ENCODE measurements at regions not wholly inside any gene's neighbourhood (a gene's known extent, or its start where the extent isn't known, plus 50 kb on each side); places are given as distances from the start of the nearest gene placed in this dataset.
"Not testable (repeated sequence)": the region's sequence is repeated elsewhere in the genome, so short reads cannot be mapped to it uniquely, and the experiment has no call there.

GRCh38 chr17:71024969-71025368, 855.6 kb downstream of the KCNJ2 start:
- FAIRE-seq (no peak), DNase-seq (ENCODE audit: low spot score in 2 of 2) (no peak)

GRCh38 chr17:71029246-71029645, 859.9 kb downstream of the KCNJ2 start:
- DNase-seq (ENCODE audit: low spot score in 2 of 2): no peak
- FAIRE-seq: no peak

DNA sequence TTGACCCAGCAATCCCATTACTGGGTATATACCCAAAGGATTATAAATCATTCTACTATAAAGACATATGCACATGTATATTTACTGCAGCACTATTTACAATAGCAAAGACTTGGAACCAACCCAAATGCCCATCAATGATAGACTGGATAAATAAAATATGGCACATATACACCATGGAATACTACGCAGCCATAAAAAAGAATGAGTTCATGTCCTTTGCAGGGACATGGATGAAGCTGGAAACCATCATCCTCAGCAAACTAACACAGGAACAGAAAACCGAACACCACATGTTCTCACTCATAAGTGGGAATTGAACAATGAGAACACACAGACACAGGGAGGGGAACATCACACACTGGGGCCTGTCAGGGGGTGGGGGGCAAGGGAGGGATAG, 862.0 kb downstream of the KCNJ2 start:
- FAIRE-seq: not testable (repeated sequence)

GRCh38 chr17:71032746-71033273, 863.5 kb downstream of the KCNJ2 start:
- FAIRE-seq: no peak
- no peak for DNase-seq (ENCODE audit: low spot score in 2 of 2)

More for the DNA sequence above, 862.0 kb downstream of the KCNJ2 start:
- DNase-seq (ENCODE audit: low spot score in 2 of 2): not testable (repeated sequence)

DNA sequence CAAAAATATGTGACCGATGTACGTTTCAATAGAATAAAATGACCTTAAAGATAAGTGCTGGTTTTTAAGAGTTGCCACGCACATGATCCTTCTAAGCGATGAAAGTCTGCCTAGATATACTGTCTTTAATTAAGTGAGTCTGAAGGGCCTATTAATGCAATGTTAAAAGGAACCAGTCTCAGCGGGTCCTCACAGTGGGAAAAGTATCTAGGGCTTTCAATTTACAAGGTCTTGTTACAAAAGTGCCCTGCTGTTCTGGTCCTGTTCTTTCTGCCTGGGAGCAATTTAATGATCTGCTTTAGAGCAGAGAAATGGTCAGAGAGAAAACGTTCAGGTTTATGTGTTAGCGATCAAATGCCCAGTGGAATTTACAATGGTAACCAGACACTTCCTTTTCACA, 864.0 kb downstream of the KCNJ2 start:
- DNase-seq (ENCODE audit: low spot score in 2 of 2): no peak
- no peak for FAIRE-seq

DNA sequence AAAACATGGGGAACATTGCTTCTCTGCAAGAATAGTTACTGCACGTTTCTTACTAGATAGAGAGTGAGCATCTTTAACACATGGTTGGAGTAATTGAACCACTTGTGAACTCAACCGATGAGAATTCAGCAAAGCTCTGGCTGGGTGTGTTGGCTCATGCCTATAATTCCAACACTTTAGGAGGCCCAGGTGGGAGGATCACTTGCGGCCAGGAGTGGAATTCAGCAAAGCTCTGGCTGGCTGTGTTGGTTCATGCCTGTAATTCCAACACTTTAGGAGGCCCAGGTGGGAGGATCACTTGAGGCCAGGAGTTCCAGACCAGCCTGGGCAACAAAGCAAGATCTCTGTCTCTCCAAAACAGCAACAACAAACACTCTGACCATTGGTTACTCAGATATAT, 865.9 kb downstream of the KCNJ2 start:
- DNase-seq (ENCODE audit: low spot score in 2 of 2) (no peak), FAIRE-seq (no peak)

GRCh38 chr17:71037386-71037785, 868.1 kb downstream of the KCNJ2 start:
- DNase-seq (ENCODE audit: low spot score in 2 of 2): no peak
- no peak for FAIRE-seq

- FAIRE-seq: no peak
- DNase-seq (ENCODE audit: low spot score in 2 of 2): no peak
Measured at GRCh38 chr17:71039391-71039790, 870.1 kb downstream of the KCNJ2 start.

- DNase-seq (ENCODE audit: low spot score in 2 of 2): no peak
- no peak for FAIRE-seq
Measured at GRCh38 chr17:71052971-71053370, 883.6 kb downstream of the KCNJ2 start.

DNA sequence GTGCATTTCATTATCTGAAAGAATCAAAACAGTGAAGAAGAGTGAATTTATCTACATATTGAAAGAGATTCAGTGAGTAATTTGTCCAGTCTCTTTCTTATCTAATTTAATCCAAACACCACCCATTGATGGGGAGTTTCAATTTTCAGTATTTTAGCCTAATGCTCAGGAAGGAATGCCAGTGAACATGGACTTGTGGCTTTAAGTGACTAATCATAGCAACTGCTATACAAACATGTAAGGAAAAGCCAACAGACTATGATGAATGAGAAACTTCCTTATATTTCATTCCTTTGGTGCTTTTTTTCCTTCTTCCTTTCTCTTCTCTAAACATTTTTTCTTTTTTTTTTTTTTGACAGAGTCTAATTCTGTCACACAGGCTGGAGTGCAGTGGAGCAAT, 885.8 kb downstream of the KCNJ2 start:
- no peak for FAIRE-seq

GRCh38 chr17:71057448-71057847, 888.1 kb downstream of the KCNJ2 start:
- FAIRE-seq (no peak), DNase-seq (ENCODE audit: low spot score in 2 of 2) (no peak)

More for the DNA sequence above, 885.8 kb downstream of the KCNJ2 start:
- no peak for DNase-seq (ENCODE audit: low spot score in 2 of 2)

GRCh38 chr17:71057938-71058337, 888.6 kb downstream of the KCNJ2 start:
- FAIRE-seq (no peak), DNase-seq (ENCODE audit: low spot score in 2 of 2) (no peak)

DNA sequence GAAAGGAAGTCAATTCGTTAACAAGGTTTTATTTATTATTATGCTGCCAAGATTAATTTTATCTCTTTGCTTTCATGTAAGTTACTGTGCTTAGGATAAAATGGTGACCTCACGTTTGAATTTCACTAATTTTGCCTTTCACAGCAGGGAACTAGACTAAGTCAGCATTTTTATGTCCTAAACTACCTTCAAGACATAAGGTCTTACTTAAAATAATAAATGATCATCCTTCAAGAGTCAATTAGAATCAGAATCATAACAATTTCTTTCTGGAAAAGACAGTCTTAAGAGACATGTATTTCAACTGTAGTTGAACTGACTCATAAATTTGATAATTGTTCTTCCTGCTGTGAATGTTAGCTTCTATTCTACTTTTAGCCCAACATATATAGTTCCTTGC, 893.8 kb downstream of the KCNJ2 start:
- no peak for FAIRE-seq

GRCh38 chr17:71063559-71063958, 894.2 kb downstream of the KCNJ2 start:
- no peak for FAIRE-seq
- DNase-seq (ENCODE audit: low spot score in 2 of 2): no peak

More for the DNA sequence above, 893.8 kb downstream of the KCNJ2 start:
- no peak for DNase-seq (ENCODE audit: low spot score in 2 of 2)

DNA sequence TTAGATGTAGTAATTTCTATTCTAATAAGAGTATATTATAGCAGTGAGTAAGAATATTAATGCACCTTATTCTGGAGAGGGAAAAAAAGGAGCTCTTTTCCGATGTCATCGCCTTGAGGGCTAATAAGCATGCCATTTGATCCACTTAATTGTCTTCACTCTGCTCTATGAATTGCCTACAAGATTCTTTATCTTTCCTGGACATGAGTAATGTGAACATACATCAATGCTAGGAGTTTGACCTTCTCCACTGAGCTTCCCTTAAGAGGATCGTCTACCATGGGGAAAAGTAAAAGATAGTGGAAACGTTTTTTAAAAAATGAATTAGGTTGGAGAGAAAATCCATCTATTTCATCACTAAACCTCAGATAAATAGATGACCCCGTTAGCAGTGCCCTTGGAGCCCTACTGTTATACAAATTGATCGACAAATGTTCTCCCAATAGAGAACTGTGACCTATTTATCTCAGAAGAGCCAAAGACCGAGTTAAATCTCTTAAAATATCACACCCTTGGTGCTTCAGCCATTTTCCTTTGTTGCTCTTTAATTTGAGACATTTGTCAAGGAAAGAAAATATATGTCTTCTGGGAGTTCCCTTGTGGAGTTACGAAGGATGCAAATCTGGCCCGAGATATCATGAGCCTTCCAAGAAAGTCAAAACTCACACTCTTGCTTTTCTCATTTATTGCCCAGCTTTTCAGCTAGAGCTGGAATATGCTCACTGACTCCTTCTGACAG, 898.5 kb downstream of the KCNJ2 start:
- no peak for DNase-seq (ENCODE audit: low spot score in 2 of 2)
- no peak for FAIRE-seq

DNA sequence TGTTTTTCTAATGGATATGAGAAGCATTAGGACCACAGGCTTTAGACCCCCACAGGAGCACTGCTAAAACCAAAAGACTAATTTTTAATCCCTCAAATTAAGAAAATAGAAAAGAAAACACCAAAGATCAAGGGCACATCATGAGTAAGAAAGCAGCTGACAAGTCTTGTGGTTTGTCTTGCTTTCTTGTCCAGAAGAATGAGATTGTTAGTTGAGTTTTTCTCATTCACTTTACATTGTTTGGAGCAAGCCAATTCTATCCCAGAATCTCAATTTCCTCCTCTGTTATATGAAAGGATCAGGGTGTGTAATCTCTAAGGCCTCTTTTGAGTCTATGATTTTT, 899.0 kb downstream of the KCNJ2 start:
- FAIRE-seq: no peak
- no peak for DNase-seq (ENCODE audit: low spot score in 2 of 2)

DNA sequence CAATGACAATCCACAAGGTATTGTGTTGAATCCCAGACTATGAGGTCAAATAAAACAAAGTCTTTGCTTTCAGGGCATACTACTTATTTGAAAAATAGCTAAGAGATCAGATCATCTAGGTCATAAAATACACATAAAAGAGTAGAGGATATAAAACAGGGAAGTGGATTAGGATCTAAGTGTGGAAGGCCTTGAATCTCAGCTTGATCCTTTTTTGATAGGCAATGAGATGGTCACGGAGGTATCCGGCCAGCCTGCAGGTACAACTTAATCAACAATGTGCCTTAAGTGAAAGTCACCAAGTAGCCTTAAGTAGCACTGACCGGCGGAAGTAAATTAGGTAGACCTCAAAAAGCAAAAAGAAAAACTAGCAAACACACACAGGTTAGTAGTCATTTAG, 901.7 kb downstream of the KCNJ2 start:
- FAIRE-seq (no peak), DNase-seq (ENCODE audit: low spot score in 2 of 2) (no peak)

DNA sequence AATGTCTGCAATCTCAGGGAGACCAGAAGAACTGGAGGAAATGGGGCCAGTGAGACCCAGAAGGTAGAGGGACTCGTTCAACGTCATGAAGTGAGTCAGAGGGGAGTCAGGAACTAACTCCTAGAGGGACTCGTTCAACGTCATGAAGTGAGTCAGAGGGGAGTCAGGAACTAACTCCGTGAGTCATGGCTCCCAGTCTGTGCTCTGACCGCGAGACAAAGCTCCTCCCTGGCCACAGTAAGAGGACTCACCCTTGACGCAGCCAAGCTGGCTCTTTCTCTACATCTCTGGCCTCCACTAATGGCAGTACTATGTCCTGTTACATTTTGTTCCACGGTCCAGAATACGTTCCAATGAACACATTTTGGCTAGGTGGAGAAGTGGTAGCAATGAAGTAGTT, 902.5 kb downstream of the KCNJ2 start:
- DNase-seq (ENCODE audit: low spot score in 2 of 2) (no peak), FAIRE-seq (no peak)

GRCh38 chr17:71080937-71081336, 911.6 kb downstream of the KCNJ2 start:
- FAIRE-seq (no peak), DNase-seq (ENCODE audit: low spot score in 2 of 2) (no peak)

GRCh38 chr17:71081666-71082065, 912.3 kb downstream of the KCNJ2 start:
- DNase-seq (ENCODE audit: low spot score in 2 of 2): no peak
- no peak for FAIRE-seq

GRCh38 chr17:71084219-71084618, 914.9 kb downstream of the KCNJ2 start:
- DNase-seq (ENCODE audit: low spot score in 2 of 2): no peak
- FAIRE-seq: no peak

DNA sequence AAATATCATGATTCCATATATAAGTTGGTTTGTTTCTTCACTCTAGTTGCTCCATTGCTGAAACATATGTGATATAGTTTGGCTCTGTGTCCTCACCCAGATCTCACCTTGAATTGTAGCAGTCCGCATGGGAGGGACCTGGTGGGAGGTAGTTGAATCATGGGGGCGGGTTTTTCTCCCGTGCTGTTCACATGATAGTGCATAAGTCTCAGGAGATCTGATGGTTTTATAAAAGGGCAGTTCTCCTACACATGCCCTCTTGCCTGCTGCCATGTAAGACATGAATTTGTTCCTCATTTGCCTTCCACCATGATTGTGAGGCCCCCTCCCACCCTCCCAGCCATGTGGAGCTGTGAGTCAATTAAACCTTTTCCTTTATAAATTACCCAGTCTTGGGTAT, 915.5 kb downstream of the KCNJ2 start:
- no peak for FAIRE-seq

More for the DNA sequence above, 915.5 kb downstream of the KCNJ2 start:
- DNase-seq (ENCODE audit: low spot score in 2 of 2): no peak

Data from frontal cortex (tissue), 3 donors.